OCI-LY7 (cell line): ENCODE measurements at regions not wholly inside any gene's neighbourhood (a gene's known extent, or its start where the extent isn't known, plus 50 kb on each side); places are given as distances from the start of the nearest gene placed in this dataset.

Experiments used
- BruUV-seq: library from RNA; stranded (reverse); fragments of 400-500 nt; replicated peaks from 2 replicates; lab custom pipeline; 2021; lab: Mats Ljungman, UMichigan
- CTCF ChIA-PET: fragments of 300-600 bp; sonication (Branson Sonifier 250); formaldehyde crosslinking; loops from one replicate; lab custom pipeline; 2022; ENCODE audit warnings: antibody characterized with exemption; ENCODE audit not compliant: unreplicated experiment; lab: Charles Lee
- POLR2A ChIA-PET: fragments of 300-600 bp; sonication (Branson Sonifier 250); formaldehyde crosslinking; loops from one replicate; lab custom pipeline; 2022; ENCODE audit warnings: antibody characterized with exemption; lab: Charles Lee
- DNase-seq: peaks from one replicate; pipeline ENCODE4 v3.0.0-alpha.2; 2015; ENCODE audit warnings: low spot score
- H2AFZ ChIP-seq: fragments of 200-600 bp; sonication (generic), shearing (Covaris generic); 2 replicates; pipeline ENCODE4 v1.6.1; 2014; ENCODE audit warnings: mild to moderate bottlenecking, antibody characterized with exemption, low read length, moderate library complexity
- H3K27ac ChIP-seq: fragments of 200-600 bp; sonication (generic); 2 replicates; pipeline ENCODE4 v1.5.1; 2014; ENCODE audit warnings: mixed run types, low read depth, mild to moderate bottlenecking, moderate library complexity, low read length, inconsistent platforms; ENCODE audit not compliant: poor library complexity, severe bottlenecking
- H3K36me3 ChIP-seq: fragments of 200-600 bp; sonication (generic); 2 replicates; pipeline ENCODE4 v1.6.1; 2014; ENCODE audit warnings: mild to moderate bottlenecking, antibody characterized with exemption, low read length, moderate library complexity, mixed read lengths; ENCODE audit not compliant: insufficient read depth
- H3K4me1 ChIP-seq: fragments of 200-600 bp; sonication (generic); 2 replicates; pipeline ENCODE4 v1.5.1; 2014; ENCODE audit warnings: mild to moderate bottlenecking, low read length; ENCODE audit not compliant: insufficient read depth, poor library complexity, severe bottlenecking
- H3K4me2 ChIP-seq: fragments of 200-600 bp; sonication (generic); 2 replicates; pipeline ENCODE4 v1.6.1; 2014; ENCODE audit warnings: mild to moderate bottlenecking, low read length
- H3K4me3 ChIP-seq: fragments of 200-600 bp; sonication (generic); 2 replicates; pipeline ENCODE4 v1.5.1; 2014; ENCODE audit warnings: mild to moderate bottlenecking, low read depth, low read length; ENCODE audit not compliant: poor library complexity, severe bottlenecking
- H3K79me2 ChIP-seq: fragments of 200-600 bp; sonication (generic); 2 replicates; pipeline ENCODE4 v1.6.1; 2016; ENCODE audit warnings: low read depth, mild to moderate bottlenecking, low read length, moderate library complexity, mixed read lengths; ENCODE audit not compliant: insufficient read depth
- H3K9me2 ChIP-seq: fragments of 200-600 bp; sonication (generic); 2 replicates; pipeline ENCODE4 v1.6.1; 2016; ENCODE audit warnings: mild to moderate bottlenecking, low read length, mixed read lengths; ENCODE audit not compliant: insufficient read depth
- H3K9me3 ChIP-seq: fragments of 200-600 bp; sonication (generic); 2 replicates; pipeline ENCODE4 v1.6.1; 2014; ENCODE audit warnings: mild to moderate bottlenecking, mixed run types, low read length, mixed read lengths
- H4K20me1 ChIP-seq: fragments of 200-600 bp; sonication (generic); 2 replicates; pipeline ENCODE4 v1.6.1; 2014; ENCODE audit warnings: mild to moderate bottlenecking, antibody characterized with exemption, low read length, moderate library complexity, mixed read lengths; ENCODE audit not compliant: insufficient read depth
- EZH2phosphoT487 ChIP-seq: fragments of 200-600 bp; sonication (generic); IDR thresholded peaks from 2 replicates; pipeline ENCODE4 v1.6.1; 2018; ENCODE audit warnings: low read depth, borderline replicate concordance, mild to moderate bottlenecking, mixed run types, antibody characterized with exemption, low read length, moderate library complexity, mixed read lengths
- intact Hi-C: fragments of 100-400 bp; cut with micrococcal nuclease; formaldehyde crosslinking; loops from one replicate; pipeline ENCODE4 v1.10.0; 2022; ENCODE audit not compliant: unreplicated experiment
- TF ChIP-seq, protein P1 (sequence below): fragments of 200-600 bp; sonication (generic); conservative IDR thresholded peaks from 2 replicates; pipeline ENCODE4 v1.5.1; 2014; ENCODE audit warnings: mild to moderate bottlenecking, antibody characterized with exemption, low read length, moderate library complexity, mixed read lengths

- Histone ChIP-seq H3K27ac (no peak overlapping the region), H3K4me2 (no peak overlapping the region), H3K4me3 (no peak overlapping the region), H3K36me3 (no peaks in the 10 kb centered on the region), H3K4me1 (no peaks in the 10 kb centered on the region), H4K20me1 (no peaks in the 10 kb centered on the region), H3K79me2 (no peaks in the 10 kb centered on the region), H3K9me3 (no peaks in the 10 kb centered on the region), H2AFZ (no peak overlapping the region), H3K9me2 (no peaks in the 10 kb centered on the region)
- no peak for TF ChIP-seq EZH2phosphoT487
- TF ChIP-seq, protein P1, sequence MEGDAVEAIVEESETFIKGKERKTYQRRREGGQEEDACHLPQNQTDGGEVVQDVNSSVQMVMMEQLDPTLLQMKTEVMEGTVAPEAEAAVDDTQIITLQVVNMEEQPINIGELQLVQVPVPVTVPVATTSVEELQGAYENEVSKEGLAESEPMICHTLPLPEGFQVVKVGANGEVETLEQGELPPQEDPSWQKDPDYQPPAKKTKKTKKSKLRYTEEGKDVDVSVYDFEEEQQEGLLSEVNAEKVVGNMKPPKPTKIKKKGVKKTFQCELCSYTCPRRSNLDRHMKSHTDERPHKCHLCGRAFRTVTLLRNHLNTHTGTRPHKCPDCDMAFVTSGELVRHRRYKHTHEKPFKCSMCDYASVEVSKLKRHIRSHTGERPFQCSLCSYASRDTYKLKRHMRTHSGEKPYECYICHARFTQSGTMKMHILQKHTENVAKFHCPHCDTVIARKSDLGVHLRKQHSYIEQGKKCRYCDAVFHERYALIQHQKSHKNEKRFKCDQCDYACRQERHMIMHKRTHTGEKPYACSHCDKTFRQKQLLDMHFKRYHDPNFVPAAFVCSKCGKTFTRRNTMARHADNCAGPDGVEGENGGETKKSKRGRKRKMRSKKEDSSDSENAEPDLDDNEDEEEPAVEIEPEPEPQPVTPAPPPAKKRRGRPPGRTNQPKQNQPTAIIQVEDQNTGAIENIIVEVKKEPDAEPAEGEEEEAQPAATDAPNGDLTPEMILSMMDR = no peak
- ChIA-PET CTCF (no interaction called here), POLR2A (no interaction called here)
- intact Hi-C loops = no loop called here
- BruUV-seq = no TSS peak
- DNase-seq = no peak
Observed at GRCh38 chr1:72434070-72434469, 151.7 kb upstream of the NEGR1 start.

DNA sequence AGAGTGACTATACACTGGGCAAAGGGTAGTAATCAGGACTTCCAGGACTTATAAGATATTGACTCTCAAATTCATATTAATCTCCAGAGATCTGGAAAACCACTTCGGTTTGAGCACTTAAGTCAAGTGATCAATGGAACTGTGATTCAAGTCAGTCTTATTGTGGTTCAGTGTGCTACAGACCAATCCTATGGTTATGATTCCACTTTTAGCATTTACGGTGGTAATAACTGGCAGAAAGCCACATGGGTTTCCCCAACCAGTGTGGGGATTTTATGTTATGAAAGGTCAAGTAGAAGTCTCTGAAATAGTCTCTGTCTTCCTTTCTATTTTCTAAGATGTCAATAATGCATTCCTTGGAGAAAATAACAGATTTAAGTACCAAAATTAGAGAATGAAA lies 151.3 kb upstream of the NEGR1 start:
- ChIA-PET CTCF (no interaction called here), POLR2A (no interaction called here)
- Histone ChIP-seq H3K27ac (no peak overlapping the region), H4K20me1 (no peaks in the 10 kb centered on the region), H2AFZ (no peak overlapping the region), H3K9me2 (no peaks in the 10 kb centered on the region), H3K4me3 (no peak overlapping the region), H3K9me3 (no peaks in the 10 kb centered on the region), H3K4me1 (no peaks in the 10 kb centered on the region), H3K79me2 (no peaks in the 10 kb centered on the region), H3K4me2 (no peak overlapping the region), H3K36me3 (no peaks in the 10 kb centered on the region)
- no TSS peak for BruUV-seq
- intact Hi-C loops = no loop called here
- no peak for TF ChIP-seq EZH2phosphoT487
- TF ChIP-seq, protein P1 = no peak
- DNase-seq = no peak

DNA sequence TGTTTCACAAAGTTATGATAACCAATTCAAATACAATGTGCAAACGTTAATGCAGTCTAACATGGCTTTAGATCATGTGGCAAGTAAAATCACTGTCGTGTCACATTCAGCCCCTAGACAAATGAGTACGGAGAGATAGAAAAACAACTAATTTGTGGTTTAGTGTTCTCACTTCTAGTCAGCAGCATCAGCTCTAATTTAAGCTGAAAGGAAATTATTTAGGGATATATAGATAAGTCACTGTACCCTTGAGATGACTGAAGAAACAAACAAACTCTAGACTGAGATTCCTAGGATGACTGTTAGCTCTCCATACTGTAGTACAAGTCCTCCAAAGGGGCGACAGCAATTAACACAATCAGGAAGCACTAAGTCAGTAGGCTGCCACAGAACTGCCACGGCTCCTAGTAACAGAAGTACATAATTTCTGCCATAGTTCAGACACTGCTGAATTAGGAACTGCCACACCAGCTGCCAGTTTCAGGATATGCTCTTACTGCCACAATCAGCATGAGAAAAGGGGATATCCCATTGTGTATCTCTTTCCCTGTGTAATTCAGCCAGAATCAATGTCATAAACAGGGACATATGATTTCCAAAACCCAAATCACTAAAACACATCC lies 150.4 kb upstream of the NEGR1 start:
- no peaks in the 10 kb centered on the region for H3K9me3 ChIP-seq
- intact Hi-C loops = no loop called here
- no peak for DNase-seq

More for the DNA sequence above, 150.4 kb upstream of the NEGR1 start:
- H3K27ac ChIP-seq = no peak overlapping the region
- H2AFZ ChIP-seq = no peak overlapping the region
- H4K20me1 ChIP-seq = no peaks in the 10 kb centered on the region
- BruUV-seq = no TSS peak
- H3K79me2 ChIP-seq = no peaks in the 10 kb centered on the region
- ChIA-PET CTCF (no interaction called here), POLR2A (no interaction called here)
- no peak overlapping the region for H3K4me3 ChIP-seq
- no peaks in the 10 kb centered on the region for H3K9me2 ChIP-seq
- no peak for TF ChIP-seq EZH2phosphoT487
- TF ChIP-seq, protein P1 = no peak
- H3K4me2 ChIP-seq = no peak overlapping the region
- no peaks in the 10 kb centered on the region for H3K4me1 ChIP-seq
- no peaks in the 10 kb centered on the region for H3K36me3 ChIP-seq
